ENCODE measurements at regions not wholly inside any gene's neighbourhood (a gene's known extent, or its start where the extent isn't known, plus 50 kb on each side); places are given as distances from the start of the nearest gene placed in this dataset.

DNA sequence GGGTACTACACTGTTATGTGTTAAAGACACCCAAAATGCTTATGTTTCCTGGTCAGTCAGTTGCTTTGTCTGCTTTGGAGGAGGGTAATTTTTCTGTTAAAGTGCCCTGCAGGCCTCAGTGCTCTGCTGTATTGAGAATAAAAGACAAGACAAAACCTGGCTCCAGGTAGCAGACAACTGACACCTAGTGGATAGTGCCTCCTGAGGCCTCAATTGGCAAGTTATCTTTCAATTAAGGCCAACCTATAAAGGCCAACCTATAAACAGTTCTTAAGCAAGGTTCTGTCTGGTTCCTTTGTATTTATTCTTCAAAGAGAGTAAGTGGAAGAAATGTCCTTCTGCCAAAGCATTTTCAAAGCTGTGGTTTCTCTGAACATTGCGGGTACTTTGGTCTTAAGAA is 773.8 kb downstream of the MECOM start:
- Histone ChIP-seq H3K36me3 (ENCODE audit: control insufficient read depth, insufficient read depth, low read length) (no peaks in the 10 kb centered on the region), H3K9ac (ENCODE audit: extremely low read depth, low read length, poor library complexity, severe bottlenecking) (no peak overlapping the region), H3K27ac (ENCODE audit: low read depth, low read length) (no peak overlapping the region), H3K4me3 (ENCODE audit: low read length) (no peak overlapping the region), H3K9me3 (ENCODE audit: control insufficient read depth, low read length) (no peaks in the 10 kb centered on the region), H3K27me3 (ENCODE audit: control insufficient read depth, insufficient read depth, low read length, poor library complexity, severe bottlenecking) (no peaks in the 10 kb centered on the region), H3K4me1 (ENCODE audit: control insufficient read depth, insufficient read depth, low read length) (peaks cover 3% of the 10 kb centered on the region)
- H3K27ac Mint-ChIP-seq: no peak overlapping the region
- peak; percentile 68 for TF ChIP-seq CTCF (conservative IDR thresholded peaks at IDR 0.05)
- DNase-seq: peak; percentile 53
- H3K4me1 Mint-ChIP-seq: peaks cover 3% of the 10 kb centered on the region
- no peaks in the 10 kb centered on the region for H3K9me3 Mint-ChIP-seq
- H3K4me3 Mint-ChIP-seq: no peak overlapping the region
- H3K36me3 Mint-ChIP-seq (ENCODE audit: low read depth): no peaks in the 10 kb centered on the region
- no peaks in the 10 kb centered on the region for H3K27me3 Mint-ChIP-seq (ENCODE audit: insufficient read depth)
- WGBS, 2 experiments (ENCODE audit: insufficient coverage in 1 of 2, insufficient read length in 1 of 2): no CpG with 5 or more reads among the region's 1 CpG

GRCh38 chr3:168888781-168889180 is 774.7 kb downstream of the MECOM start:
- Histone ChIP-seq H3K9ac (ENCODE audit: extremely low read depth, low read length, poor library complexity, severe bottlenecking) (no peak overlapping the region), H3K36me3 (ENCODE audit: control insufficient read depth, insufficient read depth, low read length) (no peaks in the 10 kb centered on the region), H3K9me3 (ENCODE audit: control insufficient read depth, low read length) (no peaks in the 10 kb centered on the region), H3K27me3 (ENCODE audit: control insufficient read depth, insufficient read depth, low read length, poor library complexity, severe bottlenecking) (no peaks in the 10 kb centered on the region), H3K4me1 (ENCODE audit: control insufficient read depth, insufficient read depth, low read length) (peaks cover 3% of the 10 kb centered on the region), H3K27ac (ENCODE audit: low read depth, low read length) (no peak overlapping the region), H3K4me3 (ENCODE audit: low read length) (no peak overlapping the region)
- TF ChIP-seq CTCF (conservative IDR thresholded peaks at IDR 0.05): no peak
- H3K27me3 Mint-ChIP-seq (ENCODE audit: insufficient read depth): no peaks in the 10 kb centered on the region
- no peaks in the 10 kb centered on the region for H3K9me3 Mint-ChIP-seq
- H3K36me3 Mint-ChIP-seq (ENCODE audit: low read depth): no peaks in the 10 kb centered on the region
- WGBS, 2 experiments (ENCODE audit: insufficient coverage in 1 of 2, insufficient read length in 1 of 2): 98 to 100% methylated on average over 1 to 2 of the region's 2 CpGs
- H3K27ac Mint-ChIP-seq: no peak overlapping the region
- peaks cover 3% of the 10 kb centered on the region for H3K4me1 Mint-ChIP-seq
- no peak for DNase-seq
- no peak overlapping the region for H3K4me3 Mint-ChIP-seq

DNA sequence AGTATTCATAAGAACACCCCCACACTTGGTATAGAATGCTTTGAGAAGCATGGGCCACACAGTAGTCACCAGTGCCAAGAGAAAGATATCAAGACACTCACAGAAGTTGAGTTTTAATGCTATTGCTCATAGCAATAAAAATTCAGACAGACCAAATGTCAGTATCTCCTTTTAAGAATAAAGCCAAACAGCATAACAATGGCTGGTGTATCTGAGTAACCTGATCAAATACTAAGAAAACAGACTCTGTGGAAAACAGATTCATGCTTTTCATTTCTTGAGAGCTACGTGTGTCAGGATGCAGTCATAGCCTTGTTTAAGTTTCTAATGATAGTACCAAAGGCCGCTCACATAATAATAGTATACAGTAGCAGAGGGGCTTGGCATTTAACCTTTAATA is 778.5 kb downstream of the MECOM start:
- H3K27ac Mint-ChIP-seq: no peak overlapping the region
- Histone ChIP-seq H3K4me3 (ENCODE audit: low read length) (no peak overlapping the region), H3K27me3 (ENCODE audit: control insufficient read depth, insufficient read depth, low read length, poor library complexity, severe bottlenecking) (no peaks in the 10 kb centered on the region), H3K9ac (ENCODE audit: extremely low read depth, low read length, poor library complexity, severe bottlenecking) (no peak overlapping the region), H3K9me3 (ENCODE audit: control insufficient read depth, low read length) (no peaks in the 10 kb centered on the region), H3K27ac (ENCODE audit: low read depth, low read length) (no peak overlapping the region), H3K36me3 (ENCODE audit: control insufficient read depth, insufficient read depth, low read length) (no peaks in the 10 kb centered on the region), H3K4me1 (ENCODE audit: control insufficient read depth, insufficient read depth, low read length) (peaks cover 3% of the 10 kb centered on the region)
- no peaks in the 10 kb centered on the region for H3K9me3 Mint-ChIP-seq
- TF ChIP-seq CTCF (conservative IDR thresholded peaks at IDR 0.05): no peak
- no peak overlapping the region for H3K4me3 Mint-ChIP-seq
- H3K36me3 Mint-ChIP-seq (ENCODE audit: low read depth): no peaks in the 10 kb centered on the region
- 100% methylated on average over 2 of the region's 2 CpGs; no CpG with 5 or more reads in 1 of the 2 experiments for WGBS, 2 experiments (ENCODE audit: insufficient coverage in 1 of 2, insufficient read length in 1 of 2)
- H3K27me3 Mint-ChIP-seq (ENCODE audit: insufficient read depth): no peaks in the 10 kb centered on the region
- no peak for DNase-seq
- peaks cover 3% of the 10 kb centered on the region for H3K4me1 Mint-ChIP-seq

All from endodermal cell (in vitro differentiated cells).